ENCODE measurements at regions not wholly inside any gene's neighbourhood (a gene's known extent, or its start where the extent isn't known, plus 50 kb on each side); places are given as distances from the start of the nearest gene placed in this dataset.

- TF ChIP-seq, protein P1, sequence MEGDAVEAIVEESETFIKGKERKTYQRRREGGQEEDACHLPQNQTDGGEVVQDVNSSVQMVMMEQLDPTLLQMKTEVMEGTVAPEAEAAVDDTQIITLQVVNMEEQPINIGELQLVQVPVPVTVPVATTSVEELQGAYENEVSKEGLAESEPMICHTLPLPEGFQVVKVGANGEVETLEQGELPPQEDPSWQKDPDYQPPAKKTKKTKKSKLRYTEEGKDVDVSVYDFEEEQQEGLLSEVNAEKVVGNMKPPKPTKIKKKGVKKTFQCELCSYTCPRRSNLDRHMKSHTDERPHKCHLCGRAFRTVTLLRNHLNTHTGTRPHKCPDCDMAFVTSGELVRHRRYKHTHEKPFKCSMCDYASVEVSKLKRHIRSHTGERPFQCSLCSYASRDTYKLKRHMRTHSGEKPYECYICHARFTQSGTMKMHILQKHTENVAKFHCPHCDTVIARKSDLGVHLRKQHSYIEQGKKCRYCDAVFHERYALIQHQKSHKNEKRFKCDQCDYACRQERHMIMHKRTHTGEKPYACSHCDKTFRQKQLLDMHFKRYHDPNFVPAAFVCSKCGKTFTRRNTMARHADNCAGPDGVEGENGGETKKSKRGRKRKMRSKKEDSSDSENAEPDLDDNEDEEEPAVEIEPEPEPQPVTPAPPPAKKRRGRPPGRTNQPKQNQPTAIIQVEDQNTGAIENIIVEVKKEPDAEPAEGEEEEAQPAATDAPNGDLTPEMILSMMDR (IDR thresholded peaks at IDR 0.05): no peak
- TF ChIP-seq ZFX (IDR thresholded peaks at IDR 0.05; ENCODE audit: borderline replicate concordance): no peak
Measured at GRCh38 chr7:131143869-131144268, 183.8 kb upstream of the MKLN1 start.

All from 22Rv1 (cell line).